OCI-LY7 (cell line): ENCODE measurements at regions not wholly inside any gene's neighbourhood (a gene's known extent, or its start where the extent isn't known, plus 50 kb on each side); places are given as distances from the start of the nearest gene placed in this dataset.

ENCODE experiments used
- BruUV-seq: library from RNA; stranded (reverse); fragments of 400-500 nt; replicated peaks from 2 replicates; lab custom pipeline; 2021; lab: Mats Ljungman, UMichigan
- CTCF ChIA-PET: fragments of 300-600 bp; sonication (Branson Sonifier 250); formaldehyde crosslinking; loops from one replicate; lab custom pipeline; 2022; ENCODE audit warnings: antibody characterized with exemption; ENCODE audit not compliant: unreplicated experiment; lab: Charles Lee
- POLR2A ChIA-PET: fragments of 300-600 bp; sonication (Branson Sonifier 250); formaldehyde crosslinking; loops from one replicate; lab custom pipeline; 2022; ENCODE audit warnings: antibody characterized with exemption; lab: Charles Lee
- DNase-seq: peaks from one replicate; pipeline ENCODE4 v3.0.0-alpha.2; 2015; ENCODE audit warnings: low spot score
- H2AFZ ChIP-seq: fragments of 200-600 bp; sonication (generic), shearing (Covaris generic); 2 replicates; pipeline ENCODE4 v1.6.1; 2014; ENCODE audit warnings: mild to moderate bottlenecking, antibody characterized with exemption, low read length, moderate library complexity
- H3K27ac ChIP-seq: fragments of 200-600 bp; sonication (generic); 2 replicates; pipeline ENCODE4 v1.5.1; 2014; ENCODE audit warnings: mixed run types, low read depth, mild to moderate bottlenecking, moderate library complexity, low read length, inconsistent platforms; ENCODE audit not compliant: poor library complexity, severe bottlenecking
- H3K36me3 ChIP-seq: fragments of 200-600 bp; sonication (generic); 2 replicates; pipeline ENCODE4 v1.6.1; 2014; ENCODE audit warnings: mild to moderate bottlenecking, antibody characterized with exemption, low read length, moderate library complexity, mixed read lengths; ENCODE audit not compliant: insufficient read depth
- H3K4me1 ChIP-seq: fragments of 200-600 bp; sonication (generic); 2 replicates; pipeline ENCODE4 v1.5.1; 2014; ENCODE audit warnings: mild to moderate bottlenecking, low read length; ENCODE audit not compliant: insufficient read depth, poor library complexity, severe bottlenecking
- H3K4me2 ChIP-seq: fragments of 200-600 bp; sonication (generic); 2 replicates; pipeline ENCODE4 v1.6.1; 2014; ENCODE audit warnings: mild to moderate bottlenecking, low read length
- H3K4me3 ChIP-seq: fragments of 200-600 bp; sonication (generic); 2 replicates; pipeline ENCODE4 v1.5.1; 2014; ENCODE audit warnings: mild to moderate bottlenecking, low read depth, low read length; ENCODE audit not compliant: poor library complexity, severe bottlenecking
- H3K79me2 ChIP-seq: fragments of 200-600 bp; sonication (generic); 2 replicates; pipeline ENCODE4 v1.6.1; 2016; ENCODE audit warnings: low read depth, mild to moderate bottlenecking, low read length, moderate library complexity, mixed read lengths; ENCODE audit not compliant: insufficient read depth
- H3K9me2 ChIP-seq: fragments of 200-600 bp; sonication (generic); 2 replicates; pipeline ENCODE4 v1.6.1; 2016; ENCODE audit warnings: mild to moderate bottlenecking, low read length, mixed read lengths; ENCODE audit not compliant: insufficient read depth
- H3K9me3 ChIP-seq: fragments of 200-600 bp; sonication (generic); 2 replicates; pipeline ENCODE4 v1.6.1; 2014; ENCODE audit warnings: mild to moderate bottlenecking, mixed run types, low read length, mixed read lengths
- H4K20me1 ChIP-seq: fragments of 200-600 bp; sonication (generic); 2 replicates; pipeline ENCODE4 v1.6.1; 2014; ENCODE audit warnings: mild to moderate bottlenecking, antibody characterized with exemption, low read length, moderate library complexity, mixed read lengths; ENCODE audit not compliant: insufficient read depth
- EZH2phosphoT487 ChIP-seq: fragments of 200-600 bp; sonication (generic); IDR thresholded peaks from 2 replicates; pipeline ENCODE4 v1.6.1; 2018; ENCODE audit warnings: low read depth, borderline replicate concordance, mild to moderate bottlenecking, mixed run types, antibody characterized with exemption, low read length, moderate library complexity, mixed read lengths
- intact Hi-C: fragments of 100-400 bp; cut with micrococcal nuclease; formaldehyde crosslinking; loops from one replicate; pipeline ENCODE4 v1.10.0; 2022; ENCODE audit not compliant: unreplicated experiment
- TF ChIP-seq, protein P1 (sequence below): fragments of 200-600 bp; sonication (generic); conservative IDR thresholded peaks from 2 replicates; pipeline ENCODE4 v1.5.1; 2014; ENCODE audit warnings: mild to moderate bottlenecking, antibody characterized with exemption, low read length, moderate library complexity, mixed read lengths

DNA sequence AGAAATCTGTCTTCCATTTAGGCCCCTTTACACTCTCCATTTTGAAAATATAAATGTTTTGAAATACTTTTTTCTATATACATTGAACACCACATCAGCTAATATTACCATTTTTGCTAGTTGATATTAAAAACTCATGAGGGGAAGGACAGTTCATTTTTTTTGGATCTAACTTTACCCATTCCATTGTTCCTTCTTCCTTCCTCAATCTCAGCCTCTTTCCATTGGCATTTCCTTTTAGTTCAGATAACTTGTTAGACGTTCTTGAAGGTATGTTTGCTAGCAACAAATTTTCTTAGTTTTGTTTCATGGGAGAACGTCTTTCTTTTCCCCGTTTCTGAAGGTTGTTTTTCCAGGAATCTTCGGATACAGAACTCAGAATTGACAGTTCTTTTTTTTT, 759.0 kb downstream of the SOCS6 start:
- H3K4me1 ChIP-seq, result no peaks in the 10 kb centered on the region
- H3K4me3 ChIP-seq, result no peak overlapping the region
- no peaks in the 10 kb centered on the region for H3K79me2 ChIP-seq
- no peaks in the 10 kb centered on the region for H3K9me2 ChIP-seq
- no peak for TF ChIP-seq EZH2phosphoT487
- TF ChIP-seq, protein P1, sequence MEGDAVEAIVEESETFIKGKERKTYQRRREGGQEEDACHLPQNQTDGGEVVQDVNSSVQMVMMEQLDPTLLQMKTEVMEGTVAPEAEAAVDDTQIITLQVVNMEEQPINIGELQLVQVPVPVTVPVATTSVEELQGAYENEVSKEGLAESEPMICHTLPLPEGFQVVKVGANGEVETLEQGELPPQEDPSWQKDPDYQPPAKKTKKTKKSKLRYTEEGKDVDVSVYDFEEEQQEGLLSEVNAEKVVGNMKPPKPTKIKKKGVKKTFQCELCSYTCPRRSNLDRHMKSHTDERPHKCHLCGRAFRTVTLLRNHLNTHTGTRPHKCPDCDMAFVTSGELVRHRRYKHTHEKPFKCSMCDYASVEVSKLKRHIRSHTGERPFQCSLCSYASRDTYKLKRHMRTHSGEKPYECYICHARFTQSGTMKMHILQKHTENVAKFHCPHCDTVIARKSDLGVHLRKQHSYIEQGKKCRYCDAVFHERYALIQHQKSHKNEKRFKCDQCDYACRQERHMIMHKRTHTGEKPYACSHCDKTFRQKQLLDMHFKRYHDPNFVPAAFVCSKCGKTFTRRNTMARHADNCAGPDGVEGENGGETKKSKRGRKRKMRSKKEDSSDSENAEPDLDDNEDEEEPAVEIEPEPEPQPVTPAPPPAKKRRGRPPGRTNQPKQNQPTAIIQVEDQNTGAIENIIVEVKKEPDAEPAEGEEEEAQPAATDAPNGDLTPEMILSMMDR, result no peak
- ChIA-PET POLR2A (no interaction called here), CTCF (no interaction called here)
- intact Hi-C loops, result no loop called here
- no TSS peak for BruUV-seq
- no peaks in the 10 kb centered on the region for H3K36me3 ChIP-seq
- H3K4me2 ChIP-seq, result no peak overlapping the region
- no peak overlapping the region for H2AFZ ChIP-seq
- no peak overlapping the region for H3K27ac ChIP-seq
- DNase-seq, result no peak
- no peaks in the 10 kb centered on the region for H4K20me1 ChIP-seq
- no peaks in the 10 kb centered on the region for H3K9me3 ChIP-seq

DNA sequence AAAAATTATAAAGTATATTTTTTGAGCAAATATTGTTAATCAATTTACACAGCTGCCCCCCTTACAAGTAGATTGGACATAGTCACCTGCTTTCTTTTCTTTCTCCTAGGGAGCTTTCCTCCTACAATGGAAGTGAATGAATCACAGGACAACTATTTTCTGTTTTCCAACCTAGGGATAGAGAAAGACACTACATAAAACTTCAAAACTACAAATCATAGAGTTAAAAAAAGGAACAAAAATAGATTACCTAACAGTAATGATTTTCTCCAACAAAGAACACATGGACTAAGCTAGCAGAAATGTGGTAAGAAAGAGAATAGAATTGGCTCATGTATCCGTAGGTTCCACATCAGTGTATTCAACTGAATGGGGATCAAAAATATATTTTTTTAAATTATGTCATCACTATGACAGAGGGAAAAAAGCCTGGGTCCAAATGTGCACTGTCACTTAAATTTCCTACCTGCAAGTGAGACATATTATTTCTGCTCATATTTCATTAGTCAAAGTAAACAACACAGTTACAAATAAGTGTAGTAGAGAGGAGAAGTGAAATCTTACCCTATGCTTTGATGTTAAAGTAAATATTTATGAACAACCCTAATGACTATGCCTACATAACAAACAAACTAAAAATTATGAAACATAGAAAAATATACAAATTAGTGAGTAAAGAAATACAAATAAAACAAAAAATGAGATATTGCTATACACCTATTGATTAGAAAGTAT, 756.7 kb downstream of the SOCS6 start:
- TF ChIP-seq, protein P1, result no peak
- no peak for TF ChIP-seq EZH2phosphoT487

DNA sequence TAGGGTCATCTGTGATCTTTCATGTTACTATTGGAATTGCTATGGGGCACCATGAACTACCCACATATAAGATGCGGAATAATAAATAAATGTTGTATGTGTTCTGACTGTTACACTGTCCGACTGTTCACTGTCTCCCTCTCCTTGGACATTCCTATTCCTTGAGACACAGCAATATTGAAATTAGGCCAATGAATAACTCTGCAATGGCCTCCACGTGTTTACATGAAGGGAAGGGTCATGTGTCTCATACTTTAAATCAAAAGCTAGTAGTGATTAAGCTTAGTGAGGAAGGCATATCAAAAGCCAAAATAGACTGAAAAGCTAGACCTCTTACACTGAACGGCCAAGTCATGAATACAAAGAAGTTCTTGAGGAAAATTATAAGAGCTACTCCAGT, 751.3 kb downstream of the SOCS6 start:
- H3K36me3 ChIP-seq, result no peaks in the 10 kb centered on the region
- no peaks in the 10 kb centered on the region for H3K79me2 ChIP-seq
- H3K4me1 ChIP-seq, result no peaks in the 10 kb centered on the region
- intact Hi-C loops, result no loop called here
- no peak for DNase-seq
- H3K27ac ChIP-seq, result no peak overlapping the region
- ChIA-PET CTCF (no interaction called here), POLR2A (no interaction called here)
- H2AFZ ChIP-seq, result no peak overlapping the region
- no peaks in the 10 kb centered on the region for H3K9me2 ChIP-seq
- TF ChIP-seq, protein P1, result no peak
- no peak for TF ChIP-seq EZH2phosphoT487
- H3K4me3 ChIP-seq, result no peak overlapping the region
- no peak overlapping the region for H3K4me2 ChIP-seq
- H3K9me3 ChIP-seq, result no peaks in the 10 kb centered on the region
- no TSS peak for BruUV-seq
- H4K20me1 ChIP-seq, result no peaks in the 10 kb centered on the region

More for the DNA sequence above, 756.7 kb downstream of the SOCS6 start:
- H3K9me3 ChIP-seq, result no peaks in the 10 kb centered on the region
- ChIA-PET CTCF (no interaction called here), POLR2A (no interaction called here)
- H3K9me2 ChIP-seq, result no peaks in the 10 kb centered on the region
- intact Hi-C loops, result no loop called here
- no peaks in the 10 kb centered on the region for H3K4me1 ChIP-seq
- no peaks in the 10 kb centered on the region for H3K36me3 ChIP-seq
- no peak overlapping the region for H3K27ac ChIP-seq
- H3K79me2 ChIP-seq, result no peaks in the 10 kb centered on the region
- BruUV-seq, result no TSS peak
- H4K20me1 ChIP-seq, result no peaks in the 10 kb centered on the region
- H2AFZ ChIP-seq, result no peak overlapping the region
- no peak overlapping the region for H3K4me3 ChIP-seq
- no peak overlapping the region for H3K4me2 ChIP-seq
- DNase-seq, result no peak
